ENCODE measurements at regions not wholly inside any gene's neighbourhood (a gene's known extent, or its start where the extent isn't known, plus 50 kb on each side); places are given as distances from the start of the nearest gene placed in this dataset.
"Not testable (repeated sequence)": the region's sequence is repeated elsewhere in the genome, so short reads cannot be mapped to it uniquely, and the experiment has no call there.

DNA sequence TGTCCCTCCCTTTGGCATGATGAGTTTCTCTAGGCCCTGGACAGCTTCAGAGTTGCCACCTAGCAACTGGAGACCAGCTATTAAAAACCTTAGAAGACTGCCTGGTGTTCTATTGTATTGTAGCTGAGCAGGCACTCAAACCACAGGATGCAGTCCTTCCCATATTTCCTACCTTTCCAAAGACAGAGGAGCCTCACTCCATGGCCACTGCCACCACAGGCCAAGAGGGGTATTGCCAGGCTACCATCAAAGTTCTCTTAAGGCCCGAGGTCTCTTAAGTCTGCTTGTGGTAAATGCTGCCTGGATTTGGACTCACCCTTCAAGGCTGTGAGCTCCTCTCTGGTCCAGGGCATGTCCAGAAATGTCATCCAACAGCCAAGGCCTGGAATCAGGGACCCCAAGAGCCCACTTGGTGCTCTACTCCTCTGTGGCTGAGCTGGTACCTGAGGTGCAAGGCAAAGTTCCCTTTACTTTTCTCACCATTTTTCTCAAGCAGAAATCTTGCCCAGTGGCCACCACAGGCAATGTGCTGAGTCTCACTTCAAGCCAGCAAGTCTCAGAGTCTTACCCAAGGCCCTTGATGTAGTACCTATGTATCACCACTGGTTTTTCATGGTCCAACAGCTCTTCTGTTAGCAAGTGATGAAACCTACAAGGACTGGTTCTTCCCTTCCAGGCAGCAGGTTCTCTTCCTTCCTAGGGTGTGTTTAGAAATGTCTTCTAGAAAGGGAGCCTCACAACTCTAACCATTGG is 269.4 kb downstream of the AMY1C start:
- no peak overlapping the region for H3K27ac ChIP-seq (replicated peaks)
- peaks cover 19% of the 10 kb centered on the region for H3K9me3 ChIP-seq (replicated peaks)
- no peaks in the 10 kb centered on the region for H3K27me3 ChIP-seq (ENCODE audit: low read depth)
- intact Hi-C loops (cut with micrococcal nuclease) = no loop called here
- no peak for DNase-seq
- no peaks in the 10 kb centered on the region for H3K36me3 ChIP-seq
- TF ChIP-seq, protein P1, sequence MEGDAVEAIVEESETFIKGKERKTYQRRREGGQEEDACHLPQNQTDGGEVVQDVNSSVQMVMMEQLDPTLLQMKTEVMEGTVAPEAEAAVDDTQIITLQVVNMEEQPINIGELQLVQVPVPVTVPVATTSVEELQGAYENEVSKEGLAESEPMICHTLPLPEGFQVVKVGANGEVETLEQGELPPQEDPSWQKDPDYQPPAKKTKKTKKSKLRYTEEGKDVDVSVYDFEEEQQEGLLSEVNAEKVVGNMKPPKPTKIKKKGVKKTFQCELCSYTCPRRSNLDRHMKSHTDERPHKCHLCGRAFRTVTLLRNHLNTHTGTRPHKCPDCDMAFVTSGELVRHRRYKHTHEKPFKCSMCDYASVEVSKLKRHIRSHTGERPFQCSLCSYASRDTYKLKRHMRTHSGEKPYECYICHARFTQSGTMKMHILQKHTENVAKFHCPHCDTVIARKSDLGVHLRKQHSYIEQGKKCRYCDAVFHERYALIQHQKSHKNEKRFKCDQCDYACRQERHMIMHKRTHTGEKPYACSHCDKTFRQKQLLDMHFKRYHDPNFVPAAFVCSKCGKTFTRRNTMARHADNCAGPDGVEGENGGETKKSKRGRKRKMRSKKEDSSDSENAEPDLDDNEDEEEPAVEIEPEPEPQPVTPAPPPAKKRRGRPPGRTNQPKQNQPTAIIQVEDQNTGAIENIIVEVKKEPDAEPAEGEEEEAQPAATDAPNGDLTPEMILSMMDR (IDR thresholded peaks at IDR 0.05; ENCODE audit: borderline replicate concordance) = no peak
- no peaks in the 10 kb centered on the region for H3K4me1 ChIP-seq
- no peak overlapping the region for H3K4me3 ChIP-seq

DNA sequence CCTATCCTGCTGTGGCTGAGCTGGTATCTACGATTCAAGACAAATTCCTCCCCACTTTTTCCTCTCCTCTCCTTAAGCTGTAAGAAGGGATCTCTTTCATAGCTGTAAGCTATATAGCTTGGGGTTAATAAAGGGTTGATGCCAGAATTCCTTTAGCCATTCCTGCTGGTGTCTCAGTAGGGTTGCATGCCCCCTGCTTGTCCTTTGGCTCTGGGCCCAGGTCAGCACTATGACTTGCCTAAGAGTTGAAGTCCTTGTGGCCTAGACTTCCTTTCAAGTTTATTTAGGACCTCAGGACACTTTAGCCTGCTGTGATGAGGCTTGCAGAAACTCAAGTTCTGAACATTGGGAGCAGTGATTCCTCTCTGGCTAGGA is 270.0 kb downstream of the AMY1C start:
- H3K4me1 ChIP-seq = no peaks in the 10 kb centered on the region
- intact Hi-C loops (cut with micrococcal nuclease) = no loop called here
- H3K9me3 ChIP-seq (replicated peaks) = peaks cover 19% of the 10 kb centered on the region
- no peak overlapping the region for H3K27ac ChIP-seq (replicated peaks)
- no peaks in the 10 kb centered on the region for H3K27me3 ChIP-seq (ENCODE audit: low read depth)
- TF ChIP-seq, protein P1 (IDR thresholded peaks at IDR 0.05; ENCODE audit: borderline replicate concordance) = no peak
- H3K4me3 ChIP-seq = no peak overlapping the region
- no peak for DNase-seq
- H3K36me3 ChIP-seq = no peaks in the 10 kb centered on the region

DNA sequence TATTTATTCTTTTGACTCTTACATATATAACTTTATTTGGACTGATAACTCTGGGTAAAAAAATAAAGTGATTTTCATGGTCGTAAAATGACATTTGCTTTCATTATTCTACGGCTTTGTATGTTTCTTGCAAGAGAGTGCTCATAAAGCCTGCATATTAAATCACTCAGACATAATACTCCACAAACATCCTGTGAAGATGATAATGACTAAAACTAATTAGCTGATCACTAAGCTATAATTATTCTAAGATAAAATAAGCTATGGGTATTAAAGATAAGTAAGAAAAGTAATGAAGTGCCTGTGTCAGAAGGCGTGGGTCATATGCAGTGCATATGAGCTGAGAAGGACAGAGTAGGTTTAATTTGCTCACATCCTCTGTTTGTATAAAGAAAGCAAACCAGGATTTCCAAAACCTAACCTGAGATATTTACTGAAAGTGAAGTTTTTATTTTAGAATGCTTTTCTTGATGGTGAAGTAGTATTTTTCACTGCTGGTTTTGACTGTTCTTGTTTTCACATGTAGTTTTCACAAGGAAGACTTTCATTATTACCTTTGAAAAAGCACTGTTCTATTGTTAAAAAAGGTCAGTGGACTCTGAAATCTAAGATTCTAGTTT is 278.8 kb downstream of the AMY1C start:
- Histone ChIP-seq H3K4me1 (no peaks in the 10 kb centered on the region), H3K36me3 (no peaks in the 10 kb centered on the region), H3K4me3 (no peak overlapping the region), H3K9me3 (replicated peaks) (peaks cover 2% of the 10 kb centered on the region), H3K27ac (replicated peaks) (no peak overlapping the region), H3K27me3 (ENCODE audit: low read depth) (no peaks in the 10 kb centered on the region)
- no peak for DNase-seq
- intact Hi-C loops (cut with micrococcal nuclease) = no loop called here
- TF ChIP-seq, protein P1 (IDR thresholded peaks at IDR 0.05; ENCODE audit: borderline replicate concordance) = no peak

DNA sequence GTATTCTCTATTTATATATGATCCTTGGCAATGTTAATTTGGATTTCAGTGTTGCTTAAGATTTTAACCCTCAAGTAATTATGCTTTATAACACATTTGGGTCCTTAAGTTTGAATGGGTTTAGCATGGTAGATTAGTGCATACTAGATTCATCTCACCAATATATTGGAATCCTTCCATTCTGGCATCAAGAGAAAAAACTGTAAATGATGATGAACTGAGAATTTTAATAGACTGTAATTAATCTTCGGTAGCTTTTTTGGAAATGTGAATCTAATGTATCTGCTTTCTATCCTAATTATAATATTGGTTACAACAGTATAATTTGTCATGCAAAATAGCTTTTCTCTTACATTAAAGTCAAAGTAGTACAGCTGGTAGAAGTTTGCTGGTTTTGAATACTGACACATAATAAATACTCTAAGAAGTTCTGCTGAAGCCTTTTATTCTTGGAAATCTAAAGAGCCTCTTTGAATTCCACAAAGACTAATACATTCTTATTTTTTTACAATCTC is 279.8 kb downstream of the AMY1C start:
- intact Hi-C loops (cut with micrococcal nuclease) = no loop called here
- TF ChIP-seq, protein P1 (IDR thresholded peaks at IDR 0.05; ENCODE audit: borderline replicate concordance) = no peak
- no peaks in the 10 kb centered on the region for H3K4me1 ChIP-seq

DNA sequence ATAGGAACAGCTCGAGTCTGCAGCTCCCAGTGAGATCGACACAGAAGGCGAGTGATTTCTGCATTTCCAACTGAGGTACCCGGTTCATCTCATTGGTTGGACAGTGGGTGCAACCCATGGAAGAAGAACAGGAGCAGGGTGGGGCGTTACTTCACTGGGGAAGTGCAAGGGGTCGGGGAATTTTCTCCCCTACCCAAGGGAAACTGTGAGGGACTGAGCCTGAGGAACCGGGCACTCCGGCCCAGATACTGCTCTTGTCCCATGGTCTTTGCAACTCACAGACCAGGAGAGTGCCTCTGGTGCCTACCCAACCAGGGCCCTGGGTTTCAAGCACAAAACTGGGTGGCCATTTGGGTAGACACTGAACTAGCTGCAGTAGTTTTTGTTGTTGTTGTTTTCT is 307.1 kb downstream of the AMY1C start:
- H3K36me3 ChIP-seq = no peaks in the 10 kb centered on the region
- no peaks in the 10 kb centered on the region for H3K4me1 ChIP-seq
- DNase-seq = no peak
- H3K27me3 ChIP-seq (ENCODE audit: low read depth) = no peaks in the 10 kb centered on the region
- H3K9me3 ChIP-seq (replicated peaks) = no peaks in the 10 kb centered on the region
- H3K27ac ChIP-seq (replicated peaks) = no peak overlapping the region
- intact Hi-C loops (cut with micrococcal nuclease) = no loop called here
- H3K4me3 ChIP-seq = no peak overlapping the region
- TF ChIP-seq, protein P1 (IDR thresholded peaks at IDR 0.05; ENCODE audit: borderline replicate concordance) = no peak

More for the DNA sequence above, 279.8 kb downstream of the AMY1C start:
- Histone ChIP-seq H3K27ac (replicated peaks) (no peak overlapping the region), H3K9me3 (replicated peaks) (peaks cover 7% of the 10 kb centered on the region), H3K4me3 (no peak overlapping the region), H3K36me3 (no peaks in the 10 kb centered on the region), H3K27me3 (ENCODE audit: low read depth) (no peaks in the 10 kb centered on the region)
- no peak for DNase-seq

DNA sequence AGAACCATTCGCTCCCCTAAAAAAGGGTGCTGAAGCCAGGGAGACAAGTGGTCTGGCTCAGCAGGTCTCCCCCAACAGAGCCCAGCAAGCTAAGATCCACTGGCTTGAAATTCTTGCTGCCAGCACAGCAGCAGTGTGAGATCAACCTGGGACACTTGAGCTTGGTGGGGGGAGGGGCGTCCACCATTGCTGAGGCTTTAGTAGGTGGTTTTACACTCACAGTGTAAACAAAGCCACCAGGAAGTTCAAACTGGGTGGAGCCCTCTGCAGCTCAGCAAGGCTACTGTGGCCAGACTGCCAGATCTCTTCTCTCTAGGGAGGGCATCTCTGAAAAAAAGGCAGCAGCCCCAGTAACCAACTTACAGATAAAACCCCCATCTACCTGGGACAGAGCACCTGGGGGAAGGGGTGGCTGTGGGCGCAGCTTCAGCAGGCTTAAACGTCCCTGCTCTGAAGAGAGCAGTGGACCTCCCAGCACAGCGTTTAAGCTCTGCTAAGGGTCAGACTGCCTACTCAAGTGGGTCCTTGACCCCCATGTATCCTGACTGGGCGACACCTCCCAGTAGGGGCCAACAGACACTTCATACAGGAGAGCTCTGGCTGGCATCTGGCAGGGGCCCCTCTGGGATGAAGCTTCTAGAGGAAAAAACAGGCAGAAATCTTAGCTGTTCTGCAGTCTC is 307.7 kb downstream of the AMY1C start:
- H3K4me1 ChIP-seq; DNase-seq; H3K9me3 ChIP-seq (replicated peaks); H3K4me3 ChIP-seq; H3K36me3 ChIP-seq; H3K27ac ChIP-seq (replicated peaks); intact Hi-C loops (cut with micrococcal nuclease); H3K27me3 ChIP-seq (ENCODE audit: low read depth): not testable (repeated sequence)

DNA sequence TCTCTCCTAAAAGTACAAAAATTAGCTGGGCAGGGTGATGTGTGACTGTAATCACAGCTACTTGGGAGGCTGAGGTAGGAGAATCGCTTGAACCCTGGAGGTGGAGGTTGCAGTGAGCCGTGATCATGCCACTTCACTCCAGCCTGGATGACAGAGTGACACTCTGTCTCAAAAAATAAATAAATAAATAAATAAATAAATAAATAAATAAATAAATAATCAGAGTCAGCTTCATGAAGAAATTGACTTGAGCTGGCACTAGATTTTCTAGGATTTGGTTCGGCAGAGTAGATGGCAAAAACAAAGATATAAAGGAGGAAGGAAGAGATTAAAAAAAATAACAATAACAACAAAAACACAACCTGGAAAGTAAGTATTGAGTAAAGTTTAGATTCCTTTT is 311.9 kb downstream of the AMY1C start:
- H3K27ac ChIP-seq (replicated peaks); intact Hi-C loops (cut with micrococcal nuclease); H3K36me3 ChIP-seq; H3K27me3 ChIP-seq (ENCODE audit: low read depth); H3K4me3 ChIP-seq; H3K9me3 ChIP-seq (replicated peaks); DNase-seq; H3K4me1 ChIP-seq: not testable (repeated sequence)

Measured in left ventricle myocardium inferior (tissue), 1 donor.